ENCODE measurements at regions not wholly inside any gene's neighbourhood (a gene's known extent, or its start where the extent isn't known, plus 50 kb on each side); places are given as distances from the start of the nearest gene placed in this dataset.

DNA sequence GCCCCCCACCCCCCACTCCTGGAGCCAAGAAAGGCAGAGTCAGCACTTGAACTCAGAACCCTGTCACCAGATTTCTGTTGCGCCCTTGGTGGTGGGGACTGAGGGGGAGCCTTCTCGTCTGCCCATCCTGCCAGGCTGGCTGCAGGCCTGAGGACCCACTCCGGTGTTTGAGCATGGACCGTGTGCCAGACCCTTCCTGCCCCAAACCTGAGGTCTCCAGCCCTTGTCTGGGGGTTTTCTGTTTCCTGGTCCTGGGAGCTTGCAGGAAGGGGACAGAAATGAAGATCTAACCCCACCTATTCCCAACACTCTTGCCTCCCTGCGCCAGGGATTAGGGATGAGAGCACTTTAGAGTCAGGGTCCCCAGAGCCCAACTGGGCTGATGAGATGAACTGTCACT is 190.6 kb downstream of the HAUS1 start:
- H3K4me3 ChIP-seq (ENCODE audit: extremely low read depth in 1 of 4, insufficient read depth in 2 of 4, low read depth in 3 of 4, low read length in 4 of 4): no peak overlapping the region
- H3K23me2 ChIP-seq (ENCODE audit: low read depth, low read length): no peaks in the 10 kb centered on the region; the same call in 1 of the 2 replicates
- no peak overlapping the region for H3K4ac ChIP-seq (replicated peaks; ENCODE audit: insufficient read length, low read depth, low read length)
- no peak overlapping the region for H3K14ac ChIP-seq (ENCODE audit: insufficient read length)
- no peak overlapping the region for H3K23ac ChIP-seq (ENCODE audit: insufficient read length)
- H2BK12ac ChIP-seq (ENCODE audit: low read depth, low read length): 0 out of 2 replicates have a peak overlapping the region, but pooled peaks have one; percentile 6
- no peak overlapping the region for H3K27ac ChIP-seq (ENCODE audit: low read depth, low read length)
- peak overlapping the region; percentile 6; the same call in 1 of the 2 replicates for H2BK20ac ChIP-seq (ENCODE audit: low read length)
- H3K4me1 ChIP-seq (replicated peaks in 1 of 4; ENCODE audit: control insufficient read depth in 3 of 4, insufficient read depth in 4 of 4, low read length in 3 of 4): peaks cover 5 to 10% (median 9%) of the 10 kb centered on the region in 4 experiments
- H2AK5ac ChIP-seq (ENCODE audit: low read depth, low read length): no peak overlapping the region
- DNase-seq (ENCODE audit: low read depth in 1 of 2, low spot score in 2 of 2): no peak
- no peaks in the 10 kb centered on the region for H3K36me3 ChIP-seq (ENCODE audit: control insufficient read depth in 2 of 4, insufficient read depth in 4 of 4, low read length in 3 of 4)
- H3K18ac ChIP-seq (ENCODE audit: extremely low read depth, low read length): 0 out of 2 replicates have a peak overlapping the region, but pooled peaks have one; percentile 2
- no peak overlapping the region for H3K4me2 ChIP-seq (ENCODE audit: insufficient read depth in 1 of 2, low read depth in 2 of 2, low read length in 2 of 2)
- no peak for FAIRE-seq
- H2BK120ac ChIP-seq (replicated peaks; ENCODE audit: low read depth, low read length): no peak overlapping the region
- H2BK15ac ChIP-seq (ENCODE audit: low read length): 0 out of 2 replicates have a peak overlapping the region, but pooled peaks have one; percentile 95
- H2BK5ac ChIP-seq (ENCODE audit: low read depth, low read length): 0 out of 2 replicates have a peak overlapping the region, but pooled peaks have one; percentile 60
- TF ChIP-seq RFX5 (IDR thresholded peaks at IDR 0.05; ENCODE audit: borderline replicate concordance, low read depth, low read length) (no peak), CHD2 (IDR thresholded peaks at IDR 0.05; ENCODE audit: low read length) (no peak), CBX8 (IDR thresholded peaks at IDR 0.05; ENCODE audit: borderline replicate concordance, low read depth, low read length) (no peak), POLR2AphosphoS5 (IDR thresholded peaks at IDR 0.05; ENCODE audit: low read depth, low read length) (no peak), RBBP5 (IDR thresholded peaks at IDR 0.05; ENCODE audit: borderline replicate concordance, low read depth, low read length) (no peak), YY1 (IDR thresholded peaks at IDR 0.05; ENCODE audit: low read depth, low read length) (no peak), TAF1 (IDR thresholded peaks at IDR 0.05; ENCODE audit: low read depth, low read length) (no peak), ZNF274 (IDR thresholded peaks at IDR 0.05; ENCODE audit: borderline replicate concordance, extremely low read depth, low read length) (no peak)
- TF ChIP-seq, protein P1, sequence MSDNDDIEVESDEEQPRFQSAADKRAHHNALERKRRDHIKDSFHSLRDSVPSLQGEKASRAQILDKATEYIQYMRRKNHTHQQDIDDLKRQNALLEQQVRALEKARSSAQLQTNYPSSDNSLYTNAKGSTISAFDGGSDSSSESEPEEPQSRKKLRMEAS (IDR thresholded peaks at IDR 0.05): no peak
- ChIA-PET POLR2A (ENCODE audit: partially characterized antibody) (no interaction called here), CTCF (ENCODE audit: partially characterized antibody) (interaction anchor here (1.3 to 4.9 kb wide), 4 partner anchors 13 to 121 kb away, joined by 4 to 46 read pairs (median 15); a partner anchor contains a TSS)
- H3K9me3 ChIP-seq (ENCODE audit: insufficient read depth in 2 of 2, low read depth in 1 of 2, low read length in 1 of 2): no peaks in the 10 kb centered on the region
- H3K9ac ChIP-seq (replicated peaks in 1 of 4; ENCODE audit: extremely low read depth in 1 of 4, low read depth in 3 of 4, low read length in 3 of 4): no peak overlapping the region
- no peaks in the 10 kb centered on the region for H3K79me2 ChIP-seq (ENCODE audit: control insufficient read depth in 1 of 2, insufficient read depth in 2 of 2, low read length in 2 of 2)
- no peak overlapping the region for H4K91ac ChIP-seq (replicated peaks; ENCODE audit: insufficient read length, low read length)
- no peak overlapping the region for H4K5ac ChIP-seq (ENCODE audit: insufficient read length, low read depth, low read length)
- no peak overlapping the region for H2AFZ ChIP-seq (ENCODE audit: low read length)
- 96% methylated on average over 5 of the region's 5 CpGs; no CpG with 5 or more reads in 1 of the 2 experiments for WGBS, 2 experiments (ENCODE audit: extremely low coverage in 1 of 2, insufficient coverage in 1 of 2, insufficient read length in 1 of 2, insufficient replicate concordance in 2 of 2, low coverage in 1 of 2, low lambda C conversion rate in 2 of 2, missing lambda C conversion rate in 1 of 2)
- no peaks in the 10 kb centered on the region for H3K79me1 ChIP-seq (ENCODE audit: low read depth, low read length)
- H4K8ac ChIP-seq (ENCODE audit: extremely low read depth, insufficient read depth, low read length): no peak overlapping the region
- no peaks in the 10 kb centered on the region for H4K20me1 ChIP-seq (replicated peaks in 1 of 2; ENCODE audit: control insufficient read depth in 1 of 2, insufficient read depth in 2 of 2, low read length in 2 of 2)
- H3K27me3 ChIP-seq (replicated peaks in 1 of 4; ENCODE audit: control insufficient read depth in 3 of 4, extremely low read depth in 1 of 4, insufficient read depth in 3 of 4, low read length in 3 of 4): no peaks in the 10 kb centered on the region
- H3K56ac ChIP-seq (replicated peaks; ENCODE audit: insufficient read length, low read depth, low read length): no peak overlapping the region

Data from H1 (cell line).